HuH-7 (cell line): ENCODE measurements at regions not wholly inside any gene's neighbourhood (a gene's known extent, or its start where the extent isn't known, plus 50 kb on each side); places are given as distances from the start of the nearest gene placed in this dataset.
A peak's percentile ranks its signal among the peaks of the same experiment; 100 is the strongest.

Experiments used
- DNase-seq: peaks from one replicate; pipeline ENCODE4 v3.0.0; 2011; ENCODE audit warnings: low spot score

DNA sequence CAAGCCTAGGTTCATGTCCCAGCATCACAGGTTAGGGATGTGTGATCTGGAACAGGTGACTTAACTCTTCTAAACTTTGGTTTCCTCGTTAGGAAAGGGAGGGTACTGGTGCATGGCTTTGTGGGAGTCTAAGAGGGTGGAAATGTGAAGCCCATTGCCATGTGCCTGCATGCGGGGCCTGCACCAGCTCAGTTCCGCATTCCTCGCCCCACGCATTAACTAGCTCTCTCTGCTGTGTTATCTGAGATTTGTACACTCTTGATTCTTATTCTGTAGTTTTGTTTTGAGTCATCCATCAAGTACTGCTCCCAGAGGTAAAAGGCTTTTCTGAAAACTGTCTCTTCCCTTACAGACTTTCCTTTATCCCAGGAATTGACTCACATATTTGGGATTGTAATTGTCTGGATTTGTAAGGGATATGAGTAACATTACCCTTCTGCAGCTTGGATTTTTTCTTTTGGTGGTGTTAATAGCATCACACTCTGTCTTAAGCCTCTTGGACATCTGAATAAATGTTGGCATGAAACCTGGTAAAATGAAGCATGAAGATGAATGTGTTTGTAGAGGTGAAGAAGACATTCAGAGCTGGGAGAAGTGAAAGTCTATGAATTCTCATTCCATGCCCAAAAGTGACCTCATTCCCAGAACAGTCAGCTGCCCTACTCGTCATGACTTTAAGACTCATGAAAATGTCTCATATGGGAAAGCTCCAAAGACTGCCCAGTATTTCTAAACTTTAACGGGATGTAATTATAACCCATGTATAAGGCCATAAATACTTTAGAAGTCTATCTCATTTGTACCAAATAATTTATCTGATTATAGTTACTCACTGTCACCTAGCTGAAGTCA, 357.3 kb downstream of the FOXA2 start:
- DNase-seq: no peak

DNA sequence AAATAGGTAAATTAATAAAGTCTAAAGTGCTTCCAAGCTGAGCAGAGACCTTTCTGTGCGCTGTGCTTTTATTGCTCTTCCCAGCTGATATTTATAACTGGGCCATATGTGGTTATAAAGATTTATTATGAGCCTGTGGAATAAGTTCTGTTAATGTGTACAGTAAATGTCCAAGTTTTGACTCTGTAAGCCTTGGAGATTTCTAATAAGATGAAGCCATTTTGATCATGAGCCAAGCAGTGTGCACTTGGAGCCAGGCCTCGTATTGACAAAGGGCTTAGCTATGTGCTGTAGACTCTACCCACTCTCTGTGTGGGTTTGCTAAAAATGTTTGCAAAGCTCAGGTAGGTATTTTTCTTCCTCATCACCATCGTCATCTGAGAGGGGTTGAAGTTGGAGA, 361.1 kb downstream of the FOXA2 start:
- DNase-seq: no peak

DNA sequence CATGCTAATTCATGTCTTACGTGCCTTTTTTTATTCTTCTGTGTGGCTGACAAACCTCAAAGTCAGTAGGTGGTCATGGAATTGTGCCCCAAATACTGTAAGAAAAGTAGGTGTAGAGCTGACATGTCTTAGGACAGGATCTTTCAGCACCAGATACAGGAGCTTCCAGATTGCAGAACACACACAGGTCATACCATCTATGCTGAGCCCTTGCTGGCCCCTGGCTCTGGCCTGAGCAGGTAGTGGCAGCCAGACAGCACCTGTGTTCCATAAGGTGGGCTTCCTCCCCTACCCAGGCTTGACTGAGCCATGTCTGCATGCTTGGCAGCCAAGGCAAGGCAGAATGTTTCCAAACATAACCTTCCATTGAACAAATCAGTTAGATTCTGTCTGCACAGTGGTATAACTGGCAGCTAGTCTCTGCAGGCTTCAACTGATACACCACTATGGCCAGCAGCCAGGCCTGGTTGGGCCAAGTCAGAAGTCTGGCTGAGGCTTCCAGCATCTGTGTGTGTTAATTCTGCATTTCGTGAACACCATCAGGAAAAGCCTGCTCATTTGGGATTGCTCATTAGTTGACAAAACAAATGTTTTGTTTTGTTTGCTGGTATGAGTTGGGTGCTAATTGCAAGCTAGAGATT, 366.5 kb downstream of the FOXA2 start:
- no peak for DNase-seq

DNA sequence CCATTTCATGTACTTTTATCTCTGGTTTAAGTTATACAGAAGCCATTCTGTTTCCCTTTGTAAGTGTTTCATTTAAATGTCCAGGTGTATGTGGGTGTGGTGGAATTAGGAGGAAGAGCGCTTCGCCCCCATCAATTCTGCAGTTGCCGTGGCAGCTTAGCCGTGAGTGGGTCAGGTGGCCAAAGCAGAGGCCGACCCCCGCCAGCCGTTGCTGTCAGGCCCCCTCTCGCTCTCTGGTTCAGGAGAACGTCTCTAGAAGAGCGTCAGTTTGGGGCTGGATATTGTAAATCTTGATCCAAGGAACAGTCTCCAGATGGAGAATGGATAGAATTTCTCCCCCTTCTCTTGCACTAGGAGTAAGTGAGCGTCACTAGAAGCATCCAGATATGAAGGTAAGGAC, 367.4 kb downstream of the FOXA2 start:
- no peak for DNase-seq

DNA sequence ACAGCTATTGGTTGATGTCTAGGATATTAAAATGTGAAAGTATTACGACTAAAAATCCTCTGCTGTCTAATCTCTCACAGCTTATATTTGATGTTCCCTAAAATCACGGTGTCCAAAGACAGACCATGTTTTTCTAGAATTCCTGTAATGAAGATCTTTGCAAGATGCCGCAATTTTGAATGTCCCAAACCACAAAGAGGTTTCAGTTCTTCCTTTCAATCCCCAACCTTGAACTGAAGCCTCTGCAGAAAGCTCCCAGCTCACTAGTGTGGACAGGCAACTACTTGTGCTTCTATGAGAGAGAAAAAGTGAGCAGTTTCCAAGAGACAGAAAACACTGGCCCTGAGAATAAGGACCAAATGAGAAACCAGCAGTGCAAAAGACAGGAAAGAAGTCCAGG, 370.1 kb downstream of the FOXA2 start:
- DNase-seq: no peak

DNA sequence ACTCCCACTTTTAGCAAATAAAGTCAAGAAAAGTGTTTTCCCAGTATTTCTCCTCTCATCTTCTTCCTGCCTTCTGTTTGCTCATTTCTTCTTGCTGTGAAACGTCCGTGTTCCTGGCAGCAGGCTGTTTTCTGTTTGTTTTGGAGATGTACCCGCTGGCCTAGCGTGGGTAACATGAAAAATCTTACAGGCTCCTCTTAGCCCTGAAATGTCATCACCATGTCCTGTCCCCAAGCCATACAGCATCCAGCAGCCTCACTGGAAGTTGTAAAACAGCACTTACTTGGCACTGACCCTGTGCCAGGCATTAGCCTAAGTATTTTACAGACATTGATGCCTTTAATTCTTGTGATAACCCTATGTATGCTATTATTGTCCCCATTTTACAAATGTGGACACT, 371.1 kb downstream of the FOXA2 start:
- no peak for DNase-seq

DNA sequence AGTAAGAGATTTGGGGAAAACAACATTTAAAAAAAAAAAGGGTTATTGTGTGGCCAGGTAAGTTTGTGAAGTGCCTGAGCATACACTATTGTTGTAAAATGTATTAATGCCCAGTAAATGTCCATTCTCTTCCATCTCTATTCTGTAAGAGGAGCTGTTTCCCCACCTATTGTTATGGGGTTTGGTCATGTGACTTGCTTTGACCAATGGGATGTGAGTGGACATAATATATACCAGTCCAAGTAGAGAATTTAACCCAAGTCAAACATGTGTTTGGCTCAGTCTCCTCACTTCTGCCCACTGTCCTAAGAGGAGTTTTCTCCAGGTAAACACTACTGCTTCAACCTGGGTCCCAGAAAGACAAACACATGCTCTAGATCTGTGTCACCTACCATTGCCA, 377.1 kb downstream of the FOXA2 start:
- no peak for DNase-seq

DNA sequence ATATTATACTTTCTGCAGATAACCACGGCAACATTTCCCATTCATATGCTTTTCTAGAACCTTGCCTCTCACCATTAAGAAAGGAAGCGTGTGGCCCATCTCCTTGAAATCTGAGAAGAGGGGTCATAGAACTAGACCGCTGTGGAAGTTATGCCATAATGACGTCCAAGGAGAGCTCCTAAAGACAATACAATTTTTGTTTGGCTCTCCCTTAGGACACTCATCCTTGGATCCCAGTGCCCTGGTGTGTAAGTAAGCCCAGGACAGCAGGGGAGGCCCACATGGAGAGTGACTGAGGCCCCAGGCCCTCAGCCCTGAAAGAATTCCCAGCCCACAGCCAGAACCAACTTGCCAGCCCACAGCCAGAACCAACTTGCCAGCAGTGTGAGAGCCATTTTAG, 379.6 kb downstream of the FOXA2 start:
- DNase-seq: no peak

DNA sequence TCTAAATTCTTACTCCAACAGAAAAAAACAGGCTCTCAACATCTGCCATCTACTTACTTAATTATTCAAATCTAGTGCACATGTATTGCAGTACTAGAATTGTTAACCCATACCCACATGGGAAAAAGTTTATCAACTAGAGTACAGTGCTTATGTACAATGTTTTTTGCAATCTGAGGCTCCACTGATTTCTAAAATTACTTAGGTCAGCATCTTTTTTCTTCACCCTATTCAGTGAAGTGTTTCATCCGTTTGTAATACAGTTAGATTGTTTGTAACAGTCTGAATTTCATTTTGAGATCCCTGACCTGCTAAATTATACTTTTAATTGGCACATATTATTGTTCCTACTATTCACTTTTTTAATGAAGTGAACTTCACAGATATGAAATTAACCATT, 402.2 kb downstream of the FOXA2 start:
- DNase-seq: no peak

DNA sequence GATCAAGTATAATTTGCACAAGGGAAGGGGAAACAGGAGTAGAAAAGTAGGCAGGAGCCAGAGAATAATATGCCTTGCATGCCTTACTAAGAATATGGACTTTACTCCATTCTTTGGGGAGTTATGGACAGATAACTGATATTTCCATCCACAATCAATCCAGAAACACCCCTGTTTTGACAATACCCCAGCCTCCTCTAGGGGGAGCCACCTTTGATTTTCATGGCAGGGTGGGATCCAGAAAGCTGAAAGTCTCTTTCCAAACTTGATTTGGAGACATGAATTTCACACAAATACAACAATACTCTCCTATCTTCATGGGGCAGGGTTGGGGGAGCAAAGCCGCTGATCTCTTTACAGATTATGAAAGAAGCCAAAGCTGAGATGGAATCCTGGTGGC, 404.1 kb downstream of the FOXA2 start:
- DNase-seq: peak; percentile 46

DNA sequence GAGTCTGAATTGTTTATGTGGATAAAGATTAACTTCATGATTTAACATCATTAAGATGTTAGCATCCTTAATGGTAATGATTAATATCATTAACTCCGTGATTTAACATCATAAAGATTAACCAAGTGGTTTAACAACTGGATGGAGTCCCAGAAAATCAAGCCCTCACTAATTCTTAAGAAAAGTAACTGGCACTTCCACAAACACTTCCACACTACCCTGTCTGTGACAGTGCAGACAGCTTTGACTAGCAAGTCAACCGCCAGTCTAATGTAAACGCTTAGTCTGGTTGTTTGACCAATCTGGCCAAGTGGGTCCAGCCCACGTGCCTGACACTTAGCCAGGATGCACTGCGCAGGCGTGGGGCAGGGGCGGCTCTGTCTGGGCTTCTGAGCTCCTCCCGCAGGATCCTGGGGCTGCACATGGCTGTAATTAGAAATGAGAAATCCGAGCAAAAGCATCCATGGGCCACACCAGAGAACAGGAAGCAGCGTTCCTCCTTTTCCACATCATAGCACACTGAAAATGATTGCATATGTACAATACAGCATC, 424.2 kb downstream of the FOXA2 start:
- no peak for DNase-seq

DNA sequence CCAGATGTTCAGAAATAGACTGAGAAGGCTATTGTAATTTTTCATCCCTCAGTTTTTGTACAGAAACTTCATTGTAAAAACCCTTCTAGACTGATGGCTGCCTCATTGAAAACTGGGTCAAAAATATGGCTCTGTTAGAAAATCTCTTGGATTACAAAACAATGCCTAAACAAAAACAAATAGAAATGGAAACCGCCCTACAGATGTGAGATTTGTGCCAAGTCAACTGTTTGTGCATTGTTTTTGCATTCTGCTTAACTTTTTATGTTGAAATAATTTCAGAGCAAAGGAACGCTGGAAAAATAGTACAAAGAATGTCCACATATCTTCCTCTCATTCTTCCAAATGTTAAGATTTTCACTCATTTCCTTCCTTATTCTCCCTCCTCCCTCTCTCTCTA, 425.1 kb downstream of the FOXA2 start:
- DNase-seq: no peak

DNA sequence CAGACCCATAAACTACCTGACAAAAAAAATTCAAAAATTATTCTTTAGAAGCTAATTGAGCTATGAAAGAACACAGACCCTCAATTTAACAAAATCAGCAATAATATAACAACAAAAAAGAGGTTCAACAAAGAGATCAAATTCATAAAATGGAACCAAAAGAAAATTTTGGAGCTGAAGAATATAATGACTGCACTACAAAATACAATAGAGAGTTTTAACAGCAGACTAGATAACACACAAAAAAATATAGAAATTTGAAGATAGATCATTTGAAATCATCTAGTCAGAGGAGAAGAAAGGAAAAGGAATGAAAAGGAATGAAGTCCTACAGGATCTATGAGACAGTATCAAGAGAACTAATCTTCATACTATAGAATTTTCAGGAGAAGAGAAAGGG, 422.1 kb downstream of the PAX1 start:
- DNase-seq: no peak

DNA sequence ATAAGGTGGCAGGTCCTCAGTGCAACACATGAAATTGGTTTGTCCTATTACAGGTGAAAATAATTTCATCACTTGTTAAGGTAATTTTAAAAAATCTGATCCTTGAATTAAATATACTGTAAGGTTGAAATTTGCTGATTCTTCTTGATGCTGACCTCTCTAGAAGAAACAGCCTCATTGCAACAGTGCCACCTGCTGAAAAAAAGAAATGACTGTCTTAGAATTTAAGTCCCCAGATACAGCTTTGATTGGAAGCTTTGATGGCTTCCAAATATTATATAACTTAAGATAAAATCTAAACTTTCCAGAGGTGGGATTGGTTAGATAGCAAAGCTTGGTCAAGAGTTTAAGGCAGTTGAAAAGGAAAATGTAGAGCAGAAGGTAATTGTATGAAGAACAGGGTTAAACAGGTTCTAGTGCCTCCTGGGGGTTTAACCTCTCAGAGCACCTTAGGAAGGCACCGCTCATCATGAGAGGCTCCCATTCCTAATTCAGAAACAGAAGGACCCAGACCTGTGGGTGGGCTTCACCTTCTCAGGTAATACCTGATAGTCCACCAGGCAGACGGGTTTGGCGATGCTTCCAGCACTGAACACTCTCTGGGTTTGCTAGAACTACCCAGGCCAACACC, 401.0 kb downstream of the PAX1 start:
- DNase-seq: peak; percentile 15

DNA sequence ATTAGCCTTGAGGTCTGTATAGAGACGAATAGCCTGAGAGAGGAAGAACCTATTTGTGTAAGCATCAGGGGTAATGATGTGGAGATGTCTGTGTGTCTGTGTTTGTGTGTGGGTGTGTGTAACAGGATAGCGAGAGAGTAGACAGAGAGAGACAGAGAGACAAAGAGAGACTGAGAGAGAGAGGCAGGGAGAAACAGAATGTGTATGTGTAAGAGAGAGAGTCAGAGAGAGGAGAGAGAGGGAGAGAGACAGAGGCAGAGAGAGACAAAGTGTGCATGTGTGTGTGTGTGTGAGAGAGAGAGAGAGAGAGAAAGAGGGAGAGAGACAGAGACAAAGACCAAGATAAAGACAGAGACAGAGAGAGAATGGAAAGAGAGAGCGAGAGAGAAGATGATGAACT, 396.1 kb downstream of the PAX1 start:
- no peak for DNase-seq

DNA sequence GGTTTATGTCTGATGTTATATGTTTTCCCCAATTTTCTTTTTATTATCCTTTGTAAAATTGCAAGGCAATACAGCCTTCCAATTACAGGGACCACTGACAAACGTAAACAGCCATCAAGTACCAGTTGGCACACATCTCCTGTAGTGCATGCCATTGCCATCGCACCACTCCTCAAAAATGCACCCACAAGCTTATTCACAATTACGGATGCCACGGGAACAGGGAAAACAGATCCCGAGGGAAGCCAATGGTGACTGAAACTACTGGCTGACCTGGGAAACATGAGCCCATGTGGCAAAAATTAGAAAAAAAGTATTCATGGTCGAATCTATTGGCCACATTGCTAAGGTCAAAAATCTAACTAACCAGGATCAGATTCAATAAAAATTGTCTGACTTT, 395.2 kb downstream of the PAX1 start:
- no peak for DNase-seq

DNA sequence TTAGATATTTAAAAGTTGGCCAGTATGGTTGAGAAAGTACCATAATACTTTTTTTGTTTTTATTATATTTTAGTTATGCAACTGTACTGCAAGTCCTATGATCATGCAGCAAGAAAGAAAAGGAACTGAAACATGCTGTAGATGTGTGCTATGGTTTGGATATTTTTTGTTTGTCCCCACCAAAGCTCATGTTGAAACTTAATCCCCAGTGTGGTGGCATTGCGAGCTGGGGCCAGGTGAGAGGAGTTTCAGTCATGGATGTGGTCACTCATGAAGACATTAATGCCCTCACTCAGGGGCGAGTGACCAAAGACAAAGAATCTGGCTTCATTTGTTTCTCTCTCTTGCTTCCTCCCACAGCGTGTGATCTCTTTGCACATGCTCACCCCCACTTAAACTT, 393.9 kb downstream of the PAX1 start:
- DNase-seq: no peak

DNA sequence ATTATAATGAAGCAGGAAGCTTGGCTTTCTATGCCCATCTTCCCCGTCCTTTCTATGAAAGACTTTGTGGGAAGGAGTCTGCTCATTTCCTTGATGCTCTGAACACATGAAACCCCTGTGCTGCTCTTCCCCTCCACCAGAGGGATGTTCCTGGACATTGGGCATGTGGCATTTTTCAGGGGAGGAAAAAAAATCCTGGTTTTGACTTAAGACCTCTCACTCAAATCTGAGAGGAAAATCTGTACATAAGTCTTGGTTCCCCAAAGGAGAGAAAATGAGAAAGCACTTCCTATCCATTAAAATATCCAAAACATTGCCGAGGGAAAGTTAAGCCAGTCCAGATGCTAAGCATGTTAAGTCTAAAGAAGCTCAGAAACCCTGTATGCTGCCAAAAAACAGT, 393.0 kb downstream of the PAX1 start:
- DNase-seq: no peak

DNA sequence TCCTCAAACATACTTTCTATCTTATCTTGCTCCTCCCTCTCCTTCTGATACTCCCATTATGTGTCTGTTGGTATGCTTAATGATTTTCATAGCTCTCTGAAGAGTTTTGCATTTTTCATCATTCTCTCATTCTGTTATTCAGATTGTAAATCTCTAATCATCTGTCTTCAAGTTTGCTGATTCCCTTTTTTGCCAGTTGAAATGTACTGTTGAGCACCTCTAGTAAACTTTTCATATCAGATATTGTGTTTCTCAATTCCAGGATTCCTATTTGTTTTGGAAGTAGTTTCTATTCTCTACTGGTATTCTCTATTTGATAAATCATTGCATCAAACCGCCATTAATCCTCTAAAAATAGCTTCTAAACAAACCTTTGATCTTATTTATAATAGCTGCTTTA, 387.7 kb downstream of the PAX1 start:
- DNase-seq: no peak

DNA sequence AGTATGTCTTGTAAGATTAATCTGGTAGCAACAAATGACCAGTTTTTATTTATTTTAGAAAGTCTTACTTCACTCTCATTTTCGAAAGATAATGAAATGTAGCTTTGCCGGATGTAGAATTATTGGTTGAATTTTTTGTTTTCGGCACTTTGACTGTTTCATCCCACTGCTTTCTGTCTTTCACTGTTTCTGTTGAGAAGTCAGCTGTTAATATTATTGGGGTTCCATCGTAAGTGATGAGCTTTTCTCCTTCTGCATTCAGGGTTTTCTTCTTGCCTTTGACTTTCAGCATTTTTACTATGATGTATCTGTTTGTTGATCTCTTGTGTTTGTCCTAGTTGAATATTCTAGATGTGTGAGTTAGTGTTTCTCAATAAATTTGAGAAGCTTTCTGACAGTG, 383.4 kb downstream of the PAX1 start:
- no peak for DNase-seq

DNA sequence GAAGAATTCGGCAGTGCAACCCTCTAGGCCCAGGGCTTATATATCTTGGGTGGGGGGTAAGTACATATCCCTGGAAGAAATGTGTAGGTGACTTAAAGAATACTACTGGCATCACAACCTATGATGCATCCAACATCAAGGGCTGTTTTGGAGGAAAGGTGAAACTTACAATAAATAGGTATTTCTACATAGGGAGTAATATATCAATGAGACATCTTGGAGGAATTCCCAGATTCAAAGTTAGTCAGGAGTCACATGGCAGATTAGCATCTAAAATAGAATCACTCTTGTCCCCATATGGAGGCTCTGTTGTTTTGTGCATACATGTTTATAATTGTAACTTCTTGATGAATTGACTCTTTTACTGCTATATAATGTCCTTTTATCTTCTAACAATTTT, 375.5 kb downstream of the PAX1 start:
- no peak for DNase-seq

DNA sequence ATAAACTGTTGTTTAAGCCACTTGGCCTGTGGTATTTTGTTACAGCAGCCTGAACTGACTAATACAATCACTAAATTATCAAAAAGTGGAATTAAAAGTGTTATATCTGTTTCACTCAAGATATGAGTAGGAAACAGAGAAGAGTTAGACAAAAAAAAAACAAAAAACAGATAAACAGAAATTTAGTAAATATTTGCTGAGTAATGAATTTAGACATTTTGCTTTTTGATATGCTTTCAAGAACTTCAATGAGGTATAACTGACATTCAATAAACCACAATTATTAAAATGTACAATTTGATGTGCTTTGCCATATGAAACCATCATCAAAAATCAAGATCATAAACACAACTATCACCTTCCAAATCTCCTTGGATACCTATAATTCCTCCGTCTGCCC, 369.2 kb downstream of the PAX1 start:
- DNase-seq: no peak

DNA sequence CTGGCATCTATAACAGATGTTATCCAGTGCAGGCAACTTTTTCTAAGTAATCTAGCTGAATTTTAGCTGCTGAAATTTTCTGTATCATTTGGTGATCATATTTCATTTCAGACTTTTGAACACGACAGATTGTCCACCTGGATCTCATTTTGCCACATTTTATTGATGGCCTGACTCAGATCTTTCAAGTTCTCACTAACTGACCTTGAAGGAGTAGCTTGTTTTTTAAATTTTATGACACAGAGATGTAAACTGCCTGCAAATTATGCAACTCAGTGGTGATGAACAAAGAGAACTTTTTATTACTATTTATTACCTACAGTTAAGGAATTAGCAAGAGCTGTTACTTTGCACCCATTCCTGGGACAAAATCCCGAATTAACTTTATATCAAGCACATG, 366.4 kb downstream of the PAX1 start:
- no peak for DNase-seq
